SU-DHL-6 (cell line): ENCODE measurements at regions not wholly inside any gene's neighbourhood (a gene's known extent, or its start where the extent isn't known, plus 50 kb on each side); places are given as distances from the start of the nearest gene placed in this dataset.

Experiments used
- H2AFZ ChIP-seq: fragments of 200-600 bp; sonication (generic); 2 replicates; pipeline ENCODE4 v1.6.1; 2014; ENCODE audit warnings: low read depth, mild to moderate bottlenecking, moderate library complexity, mixed read lengths, antibody characterized with exemption, low read length; ENCODE audit not compliant: severe bottlenecking
- H3F3A ChIP-seq: fragments of 200-600 bp; shearing (Covaris generic); 2 replicates; pipeline ENCODE4 v1.6.0; 2016; ENCODE audit warnings: antibody characterized with exemption, mild to moderate bottlenecking; ENCODE audit not compliant: insufficient read depth
- H3K27ac ChIP-seq: fragments of 200-600 bp; sonication (generic); 2 replicates; pipeline ENCODE4 v1.5.1; 2016; ENCODE audit warnings: low read depth, mild to moderate bottlenecking, low read length, moderate library complexity, mixed read lengths
- H3K27me3 ChIP-seq: fragments of 200-600 bp; sonication (generic), shearing (Covaris generic); 2 replicates; pipeline ENCODE4 v1.6.0; 2014; ENCODE audit warnings: mild to moderate bottlenecking, low read length
- H3K36me3 ChIP-seq: fragments of 200-600 bp; sonication (generic); 2 replicates; pipeline ENCODE4 v1.6.1; 2014; ENCODE audit warnings: mild to moderate bottlenecking, low read length, mixed read lengths
- H3K4me2 ChIP-seq: fragments of 300-600, 200-600 bp; shearing (Covaris generic), sonication (generic); 2 replicates; pipeline ENCODE4 v1.6.0; 2014; ENCODE audit warnings: low read length, low read depth, mild to moderate bottlenecking; ENCODE audit not compliant: poor library complexity, severe bottlenecking
- H3K4me3 ChIP-seq: fragments of 200-600 bp; sonication (generic); 2 replicates; pipeline ENCODE4 v1.5.1; 2014; ENCODE audit warnings: antibody characterized with exemption, low read length, mild to moderate bottlenecking, mixed read lengths; ENCODE audit not compliant: insufficient read depth, poor library complexity, severe bottlenecking
- H3K79me2 ChIP-seq: fragments of 200-600 bp; sonication (generic); 2 replicates; pipeline ENCODE4 v1.6.1; 2014; ENCODE audit warnings: mild to moderate bottlenecking, low read length, moderate library complexity; ENCODE audit not compliant: insufficient read depth
- H3K9ac ChIP-seq: fragments of 200-600 bp; sonication (generic); 2 replicates; pipeline ENCODE4 v1.7.0; 2014; ENCODE audit warnings: mild to moderate bottlenecking, low read length
- H3K9me2 ChIP-seq: fragments of 200-600 bp; sonication (generic); replicated peaks from 2 replicates; pipeline ENCODE4 v1.6.1; 2014; ENCODE audit warnings: low read length; ENCODE audit not compliant: insufficient read depth
- H3K9me3 ChIP-seq: fragments of 200-600 bp; sonication (generic); 2 replicates; pipeline ENCODE4 v1.6.1; 2014; ENCODE audit warnings: low read length, mixed read lengths; ENCODE audit not compliant: insufficient read depth
- H4K20me1 ChIP-seq: fragments of 200-600 bp; sonication (generic); 2 replicates; pipeline ENCODE4 v1.6.1; 2014; ENCODE audit warnings: low read depth, mild to moderate bottlenecking, antibody characterized with exemption, low read length, moderate library complexity, mixed read lengths
- EZH2phosphoT487 ChIP-seq: fragments of 200-600 bp; sonication (generic), shearing (Covaris generic); conservative IDR thresholded peaks from 2 replicates; pipeline ENCODE4 v1.6.1; 2018; ENCODE audit warnings: mild to moderate bottlenecking, antibody characterized with exemption, low read length, moderate library complexity, mixed read lengths
- TF ChIP-seq, protein P1 (sequence below): fragments of 200-600 bp; sonication (generic); IDR thresholded peaks from one replicate; pipeline ENCODE4 v1.5.1; 2017; ENCODE audit warnings: antibody characterized with exemption, mild to moderate bottlenecking, low read length, moderate library complexity; ENCODE audit not compliant: insufficient read depth, poor library complexity, severe bottlenecking

DNA sequence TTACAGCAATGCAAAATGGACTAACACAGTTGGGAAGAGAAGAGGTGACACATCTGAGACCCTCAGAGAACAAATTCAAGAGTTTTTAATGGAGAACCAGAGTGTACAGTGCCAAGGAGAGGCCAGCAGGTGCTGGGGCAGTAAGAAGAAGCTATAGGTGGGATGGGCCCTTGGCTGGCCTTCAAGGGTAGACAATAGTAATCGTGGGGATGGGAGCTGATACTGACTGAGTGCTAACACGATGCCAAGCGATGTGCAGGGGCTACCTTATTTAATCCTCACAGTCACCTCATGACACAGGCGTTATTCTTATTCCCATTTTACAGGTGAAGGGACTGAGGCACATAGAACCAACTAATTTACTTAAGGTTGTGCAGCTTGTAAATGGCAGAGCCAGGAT lies 131.9 kb upstream of the ID2 start:
- H3F3A ChIP-seq, result peaks cover 11% of the 10 kb centered on the region
- no peaks in the 10 kb centered on the region for H3K9me2 ChIP-seq
- no peak for TF ChIP-seq EZH2phosphoT487
- TF ChIP-seq, protein P1, sequence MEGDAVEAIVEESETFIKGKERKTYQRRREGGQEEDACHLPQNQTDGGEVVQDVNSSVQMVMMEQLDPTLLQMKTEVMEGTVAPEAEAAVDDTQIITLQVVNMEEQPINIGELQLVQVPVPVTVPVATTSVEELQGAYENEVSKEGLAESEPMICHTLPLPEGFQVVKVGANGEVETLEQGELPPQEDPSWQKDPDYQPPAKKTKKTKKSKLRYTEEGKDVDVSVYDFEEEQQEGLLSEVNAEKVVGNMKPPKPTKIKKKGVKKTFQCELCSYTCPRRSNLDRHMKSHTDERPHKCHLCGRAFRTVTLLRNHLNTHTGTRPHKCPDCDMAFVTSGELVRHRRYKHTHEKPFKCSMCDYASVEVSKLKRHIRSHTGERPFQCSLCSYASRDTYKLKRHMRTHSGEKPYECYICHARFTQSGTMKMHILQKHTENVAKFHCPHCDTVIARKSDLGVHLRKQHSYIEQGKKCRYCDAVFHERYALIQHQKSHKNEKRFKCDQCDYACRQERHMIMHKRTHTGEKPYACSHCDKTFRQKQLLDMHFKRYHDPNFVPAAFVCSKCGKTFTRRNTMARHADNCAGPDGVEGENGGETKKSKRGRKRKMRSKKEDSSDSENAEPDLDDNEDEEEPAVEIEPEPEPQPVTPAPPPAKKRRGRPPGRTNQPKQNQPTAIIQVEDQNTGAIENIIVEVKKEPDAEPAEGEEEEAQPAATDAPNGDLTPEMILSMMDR, result no peak
- H3K27me3 ChIP-seq, result no peaks in the 10 kb centered on the region
- H4K20me1 ChIP-seq, result no peaks in the 10 kb centered on the region
- no peak overlapping the region for H3K4me2 ChIP-seq
- no peak overlapping the region for H3K4me3 ChIP-seq
- no peak overlapping the region for H2AFZ ChIP-seq
- H3K79me2 ChIP-seq, result no peaks in the 10 kb centered on the region
- no peaks in the 10 kb centered on the region for H3K36me3 ChIP-seq
- no peak overlapping the region for H3K27ac ChIP-seq
- no peak overlapping the region for H3K9ac ChIP-seq
- no peaks in the 10 kb centered on the region for H3K9me3 ChIP-seq

DNA sequence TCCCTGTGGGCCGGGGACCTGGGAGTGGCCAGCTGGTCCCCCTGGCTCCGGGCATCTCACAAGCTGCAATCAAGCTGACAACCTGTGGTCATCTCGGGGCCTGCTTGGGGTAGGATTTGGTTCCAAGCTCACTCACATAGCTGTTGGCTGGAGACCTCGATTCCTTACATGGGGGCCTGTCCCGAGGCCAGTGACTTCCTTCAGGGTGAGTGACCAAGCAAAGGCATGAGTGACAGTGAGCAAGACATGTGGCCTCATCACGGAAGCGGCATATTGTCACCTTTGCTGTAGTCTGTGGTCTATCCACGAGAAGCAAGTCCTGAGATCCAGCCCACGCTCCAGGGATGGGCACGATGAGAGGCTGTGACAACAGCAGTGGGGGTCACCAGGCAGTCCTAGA lies 131.4 kb upstream of the ID2 start:
- Histone ChIP-seq H3K36me3 (no peaks in the 10 kb centered on the region), H3F3A (peaks cover 11% of the 10 kb centered on the region), H3K27ac (no peak overlapping the region), H3K4me2 (no peak overlapping the region), H3K4me3 (no peak overlapping the region), H3K9ac (no peak overlapping the region), H3K9me2 (no peaks in the 10 kb centered on the region), H2AFZ (no peak overlapping the region), H3K79me2 (no peaks in the 10 kb centered on the region), H4K20me1 (no peaks in the 10 kb centered on the region), H3K27me3 (no peaks in the 10 kb centered on the region), H3K9me3 (no peaks in the 10 kb centered on the region)
- TF ChIP-seq EZH2phosphoT487, result no peak
- TF ChIP-seq, protein P1, result no peak

DNA sequence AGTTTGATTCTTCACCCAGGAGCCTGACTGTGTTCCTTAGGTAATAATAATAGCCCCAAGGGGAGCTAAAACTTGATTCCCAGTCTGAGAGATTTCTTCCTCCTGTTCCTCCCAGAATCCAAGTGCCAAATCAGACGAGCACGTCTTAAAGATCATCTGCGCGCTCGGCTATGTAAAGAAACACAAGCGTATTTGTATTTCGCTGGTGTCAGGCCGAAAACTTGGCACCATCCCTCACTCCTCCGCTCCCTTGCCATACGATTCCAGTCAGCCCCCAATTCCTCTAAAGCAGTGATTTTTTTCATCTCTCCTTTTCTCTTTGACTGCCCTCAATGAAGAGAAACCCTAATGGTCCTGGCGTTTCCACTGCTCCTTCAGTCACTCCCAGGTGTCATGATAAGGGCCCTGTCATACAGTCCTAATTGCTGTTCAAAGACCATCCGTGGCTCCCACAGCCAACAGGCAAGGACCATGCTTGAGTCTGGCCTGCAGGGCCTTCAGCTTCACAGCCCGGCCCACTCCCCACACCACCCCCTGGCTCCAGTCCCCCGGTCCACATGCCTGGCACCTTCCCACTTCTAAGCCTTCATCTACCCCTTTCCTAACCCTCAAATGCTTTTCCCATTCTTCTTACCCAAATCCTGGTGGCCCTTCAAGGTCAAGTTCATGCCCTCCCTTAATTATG lies 130.8 kb upstream of the ID2 start:
- no peaks in the 10 kb centered on the region for H3K27me3 ChIP-seq
- peak overlapping the region; percentile 58 for H3K4me2 ChIP-seq
- no peaks in the 10 kb centered on the region for H3K9me2 ChIP-seq
- H4K20me1 ChIP-seq, result no peaks in the 10 kb centered on the region
- H2AFZ ChIP-seq, result no peak overlapping the region
- TF ChIP-seq, protein P1, result no peak
- TF ChIP-seq EZH2phosphoT487, result no peak
- H3K36me3 ChIP-seq, result no peaks in the 10 kb centered on the region
- H3K4me3 ChIP-seq, result no peak overlapping the region
- H3K79me2 ChIP-seq, result no peaks in the 10 kb centered on the region
- peaks cover 11% of the 10 kb centered on the region for H3F3A ChIP-seq
- no peaks in the 10 kb centered on the region for H3K9me3 ChIP-seq
- H3K27ac ChIP-seq, result no peak overlapping the region
- no peak overlapping the region for H3K9ac ChIP-seq
